NCI-H1694 treated with DMSO at 0.1 percent for 48 hours (cell line): ENCODE measurements at regions not wholly inside any gene's neighbourhood (a gene's known extent, or its start where the extent isn't known, plus 50 kb on each side); places are given as distances from the start of the nearest gene placed in this dataset.
"Not testable (repeated sequence)": the region's sequence is repeated elsewhere in the genome, so short reads cannot be mapped to it uniquely, and the experiment has no call there.

Experiments
- DNase-seq: peaks from one replicate; lab custom pipeline; 2025; lab: John Stamatoyannopoulos, UW

- no peak for DNase-seq
Measured at GRCh38 chr3:84679211-84679610, 279.6 kb upstream of the CADM2 start.

GRCh38 chr3:84680700-84681099, 278.1 kb upstream of the CADM2 start:
- DNase-seq: no peak

- DNase-seq: no peak
Measured at GRCh38 chr3:84683493-84683892, 275.3 kb upstream of the CADM2 start.

- no peak for DNase-seq
Measured at GRCh38 chr3:84685467-84685866, 273.3 kb upstream of the CADM2 start.

- no peak for DNase-seq
Measured at GRCh38 chr3:84692261-84692660, 266.5 kb upstream of the CADM2 start.

GRCh38 chr3:84710288-84710687, 248.5 kb upstream of the CADM2 start:
- DNase-seq: not testable (repeated sequence)

GRCh38 chr3:84717894-84718293, 240.9 kb upstream of the CADM2 start:
- no peak for DNase-seq

- DNase-seq: no peak
Measured at GRCh38 chr3:84724877-84725276, 233.9 kb upstream of the CADM2 start.

GRCh38 chr3:84727616-84728015, 231.2 kb upstream of the CADM2 start:
- no peak for DNase-seq

GRCh38 chr3:84734731-84735130, 224.1 kb upstream of the CADM2 start:
- DNase-seq: not testable (repeated sequence)

GRCh38 chr3:84738086-84738485, 220.7 kb upstream of the CADM2 start:
- peak; percentile 17 for DNase-seq

GRCh38 chr3:84742915-84743425, 215.8 kb upstream of the CADM2 start:
- no peak for DNase-seq

- no peak for DNase-seq
Measured at GRCh38 chr3:84744130-84744529, 214.7 kb upstream of the CADM2 start.

- no peak for DNase-seq
Measured at GRCh38 chr3:84755860-84756259, 202.9 kb upstream of the CADM2 start.

- no peak for DNase-seq
Measured at GRCh38 chr3:84759361-84759760, 199.4 kb upstream of the CADM2 start.

- DNase-seq: no peak
Measured at GRCh38 chr3:84772841-84773240, 185.9 kb upstream of the CADM2 start.

GRCh38 chr3:84783281-84783680, 175.5 kb upstream of the CADM2 start:
- DNase-seq: no peak

GRCh38 chr3:84789961-84790360, 168.8 kb upstream of the CADM2 start:
- DNase-seq: no peak

GRCh38 chr3:84806958-84807357, 151.8 kb upstream of the CADM2 start:
- no peak for DNase-seq

- no peak for DNase-seq
Measured at GRCh38 chr3:84820126-84820525, 138.7 kb upstream of the CADM2 start.

GRCh38 chr3:84820906-84821305, 137.9 kb upstream of the CADM2 start:
- no peak for DNase-seq

GRCh38 chr3:84825817-84826216, 133.0 kb upstream of the CADM2 start:
- no peak for DNase-seq

- DNase-seq: no peak
Measured at GRCh38 chr3:84830476-84830875, 128.3 kb upstream of the CADM2 start.

GRCh38 chr3:84835366-84835765, 123.4 kb upstream of the CADM2 start:
- no peak for DNase-seq

GRCh38 chr3:84836961-84837360, 121.8 kb upstream of the CADM2 start:
- DNase-seq: peak; percentile 1
